Adrenal gland (tissue), 9 donors: ENCODE measurements at regions not wholly inside any gene's neighbourhood (a gene's known extent, or its start where the extent isn't known, plus 50 kb on each side); places are given as distances from the start of the nearest gene placed in this dataset.

Source experiments
- DNase-seq, 7 donors: peaks; one replicate each; pipeline ENCODE4 v3.0.0-alpha.2; 2019 to 2020
- H3K27ac ChIP-seq, 5 donors: fragments of 200-600 bp; sonication (generic) in 4 of 5; 1 replicate in 3 of 5; 2 replicates in 2 of 5; pipeline versions ENCODE4 v1.5.1 to v1.8.0; 2016 to 2020; ENCODE audit warnings: mild to moderate bottlenecking in 1 of 5
- H3K27me3 ChIP-seq: fragments of 200-600 bp; 2 replicates; pipeline ENCODE4 v1.8.0; 2021
- H3K36me3 ChIP-seq, 2 donors: fragments of 200-600 bp; replicated peaks in 1 of 2; 1 replicate in 1 of 2; 2 replicates in 1 of 2; pipeline versions ENCODE4 v1.5.1 to v1.8.0; 2018 to 2022
- H3K4me1 ChIP-seq, 2 donors: fragments of 200-600 bp; replicated peaks in 1 of 2; 1 replicate in 1 of 2; 2 replicates in 1 of 2; pipeline versions ENCODE4 v1.5.1 to v1.8.0; 2018 to 2021
- H3K4me3 ChIP-seq, 4 donors: fragments of 200-600 bp; sonication (generic) in 3 of 4; one replicate each; pipeline ENCODE4 v1.5.1; 2016 to 2018
- H3K9me3 ChIP-seq, 3 donors: fragments of 200-600 bp; sonication (generic) in 1 of 3; replicated peaks in 1 of 3; 1 replicate in 2 of 3; 2 replicates in 1 of 3; pipeline versions ENCODE4 v1.5.1 to v1.8.0; 2016 to 2021
- POLR2A ChIP-seq, 2 donors: fragments of 450-650 bp; IDR thresholded peaks; one replicate each; pipeline ENCODE4 v1.6.1; 2017; ENCODE audit warnings: antibody characterized with exemption in 2 of 2, mild to moderate bottlenecking in 2 of 2, moderate library complexity in 1 of 2
- WGBS, 4 donors: extraction: QIAGEN DNeasy Blood & Tissue Kit in 2 of 4; methylation state at CpG; one replicate each; pipeline versions ENCODE4 v1.1.5 to v1.1.7; 2013 to 2017; 5-methylcytosine and 5-hydroxymethylcytosine counted together
- intact Hi-C, 2 donors: fragments of 100-400 bp; cut with DNase I; formaldehyde crosslinking; loops; one replicate each; pipeline versions ENCODE4 v1.14.1 to v1.15.0; 2022 to 2023
- TF ChIP-seq, protein P1 (sequence below), 6 experiments: fragments of 450-650 bp in 4 of 6; fragments of 200-600 bp in 2 of 6; sonication (generic) in 1 of 6; IDR thresholded peaks; 1 replicate in 5 of 6; 2 replicates in 1 of 6; pipeline versions ENCODE4 v1.5.1 to v1.8.0; 2016 to 2021; ENCODE audit warnings: antibody characterized with exemption in 6 of 6, mild to moderate bottlenecking in 2 of 6, moderate library complexity in 1 of 6
- donor health status: healthy with polysubstance abuse.
- donor health status: Bipolar disorder and iron deficiency.
- donor health status: DM: yes; HTN: yes; CAD: no.
- donor health status: DM: no; HTN: no; CAD: no.
- donor health status: DM: no; HTN: no; CAD: no.

DNA sequence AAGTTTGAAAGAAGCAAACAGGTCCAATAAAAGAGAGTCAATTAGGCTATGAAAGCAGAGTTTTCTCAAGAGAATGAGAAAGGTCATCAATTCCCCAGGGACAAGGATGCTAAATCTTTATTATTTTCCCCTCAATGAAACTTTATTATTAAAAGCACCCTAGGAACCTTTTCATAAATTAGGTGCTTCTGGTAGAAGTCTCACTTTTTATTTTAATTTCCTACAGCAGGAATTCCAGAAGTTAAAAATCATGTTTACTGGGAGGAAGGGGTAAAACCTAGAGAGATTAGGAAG is 223.2 kb upstream of the SOX5 start:
- no peak for DNase-seq
- Histone ChIP-seq H3K4me1 (no peaks in the 10 kb centered on the region), H3K4me3 (no peak overlapping the region), H3K9me3 (no peaks in the 10 kb centered on the region), H3K27me3 (no peaks in the 10 kb centered on the region), H3K27ac (no peak overlapping the region), H3K36me3 (no peaks in the 10 kb centered on the region)
- intact Hi-C loops: no loop called here
- TF ChIP-seq POLR2A (IDR thresholded peaks at IDR 0.05): no peak
- TF ChIP-seq, protein P1, sequence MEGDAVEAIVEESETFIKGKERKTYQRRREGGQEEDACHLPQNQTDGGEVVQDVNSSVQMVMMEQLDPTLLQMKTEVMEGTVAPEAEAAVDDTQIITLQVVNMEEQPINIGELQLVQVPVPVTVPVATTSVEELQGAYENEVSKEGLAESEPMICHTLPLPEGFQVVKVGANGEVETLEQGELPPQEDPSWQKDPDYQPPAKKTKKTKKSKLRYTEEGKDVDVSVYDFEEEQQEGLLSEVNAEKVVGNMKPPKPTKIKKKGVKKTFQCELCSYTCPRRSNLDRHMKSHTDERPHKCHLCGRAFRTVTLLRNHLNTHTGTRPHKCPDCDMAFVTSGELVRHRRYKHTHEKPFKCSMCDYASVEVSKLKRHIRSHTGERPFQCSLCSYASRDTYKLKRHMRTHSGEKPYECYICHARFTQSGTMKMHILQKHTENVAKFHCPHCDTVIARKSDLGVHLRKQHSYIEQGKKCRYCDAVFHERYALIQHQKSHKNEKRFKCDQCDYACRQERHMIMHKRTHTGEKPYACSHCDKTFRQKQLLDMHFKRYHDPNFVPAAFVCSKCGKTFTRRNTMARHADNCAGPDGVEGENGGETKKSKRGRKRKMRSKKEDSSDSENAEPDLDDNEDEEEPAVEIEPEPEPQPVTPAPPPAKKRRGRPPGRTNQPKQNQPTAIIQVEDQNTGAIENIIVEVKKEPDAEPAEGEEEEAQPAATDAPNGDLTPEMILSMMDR (IDR thresholded peaks at IDR 0.05): no peak

DNA sequence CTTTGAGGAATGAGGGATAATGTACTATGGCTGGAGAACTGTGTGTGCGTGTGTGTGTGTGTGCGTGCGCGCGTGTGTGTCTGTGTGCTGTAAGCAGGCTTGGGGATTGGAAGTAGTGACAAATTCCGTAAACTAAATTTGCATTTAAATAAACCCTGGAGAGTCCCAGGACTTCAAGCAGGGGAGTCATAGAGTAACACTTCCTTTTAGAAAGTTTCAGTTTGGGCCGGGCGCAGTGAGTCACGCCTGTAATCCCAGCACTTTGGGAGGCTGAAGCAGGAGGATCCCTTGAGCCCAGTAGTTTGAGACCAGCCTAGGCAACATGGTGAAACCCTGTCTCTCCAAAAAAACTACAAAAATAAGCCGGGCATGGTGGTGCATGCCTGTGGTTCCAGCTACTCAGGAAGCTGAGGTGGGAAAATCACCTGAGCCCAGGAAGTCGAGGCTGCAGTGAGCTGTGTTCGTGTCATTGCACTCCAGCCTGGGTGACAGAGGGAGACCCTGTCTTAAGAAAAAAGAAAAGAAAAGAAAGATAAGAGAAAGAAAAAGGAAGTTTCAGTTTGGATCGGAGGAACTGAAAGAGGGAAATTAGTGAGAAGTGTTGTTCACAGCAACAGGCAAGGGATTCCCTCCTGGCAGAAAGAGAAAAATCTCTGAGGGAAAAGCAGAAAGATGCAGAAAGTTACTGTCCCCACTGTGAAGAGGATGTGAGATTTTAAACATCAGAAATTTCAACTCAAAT is 222.7 kb upstream of the SOX5 start:
- DNase-seq: no peak
- H3K4me3 ChIP-seq: no peak overlapping the region
- 68 to 79% (median 75%) methylated on average over 13 of the region's 13 CpGs for WGBS, 4 donors
- no peaks in the 10 kb centered on the region for H3K9me3 ChIP-seq
- intact Hi-C loops: no loop called here
- H3K27me3 ChIP-seq: no peaks in the 10 kb centered on the region
- H3K36me3 ChIP-seq: no peaks in the 10 kb centered on the region
- no peak overlapping the region for H3K27ac ChIP-seq
- TF ChIP-seq, protein P1 (IDR thresholded peaks at IDR 0.05): no peak
- no peak for TF ChIP-seq POLR2A (IDR thresholded peaks at IDR 0.05)
- H3K4me1 ChIP-seq: no peaks in the 10 kb centered on the region

DNA sequence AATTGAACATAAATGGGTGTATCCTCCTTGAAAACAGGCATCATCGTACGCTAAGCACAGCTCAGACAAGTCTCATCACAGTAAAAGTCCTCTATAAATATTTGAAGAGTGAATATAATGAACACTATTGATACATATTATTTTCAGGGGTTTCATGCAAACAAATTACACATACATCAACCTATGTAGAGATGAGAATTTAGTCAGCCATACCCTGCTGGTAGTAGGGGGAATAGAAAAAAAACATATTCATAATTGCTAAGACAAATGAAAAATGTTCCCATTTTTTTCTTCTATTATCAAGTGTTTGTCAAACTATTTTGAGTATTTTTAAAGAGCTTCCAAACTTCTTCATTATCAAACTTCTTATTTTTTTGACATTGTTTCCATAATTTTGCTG is 205.6 kb upstream of the SOX5 start:
- Histone ChIP-seq H3K4me3 (no peak overlapping the region), H3K36me3 (no peaks in the 10 kb centered on the region), H3K9me3 (no peaks in the 10 kb centered on the region), H3K27ac (no peak overlapping the region), H3K4me1 (no peaks in the 10 kb centered on the region), H3K27me3 (no peaks in the 10 kb centered on the region)
- no peak for DNase-seq
- TF ChIP-seq, protein P1 (IDR thresholded peaks at IDR 0.05): no peak
- no peak for TF ChIP-seq POLR2A (IDR thresholded peaks at IDR 0.05)
- 89 to 98% (median 94%) methylated on average over 2 of the region's 2 CpGs for WGBS, 4 donors
- intact Hi-C loops: no loop called here

DNA sequence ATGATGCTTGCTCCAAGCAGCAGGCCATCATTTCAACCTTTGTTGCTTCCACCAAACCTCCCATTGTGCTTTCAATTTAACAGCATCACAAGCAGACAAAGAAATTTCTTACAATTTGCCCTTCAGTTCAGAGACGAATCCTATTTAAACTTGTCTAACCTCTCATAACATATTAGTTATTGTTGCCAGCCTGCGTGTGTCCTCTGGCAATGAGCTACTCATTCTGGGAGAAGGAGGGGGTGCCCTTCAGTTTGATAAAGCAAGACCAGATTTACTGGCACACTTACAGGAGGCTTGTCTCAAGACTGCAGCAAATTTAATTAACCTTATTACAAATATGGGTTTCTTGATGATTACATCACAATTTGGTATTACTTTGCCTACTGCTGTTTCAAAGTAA is 203.6 kb upstream of the SOX5 start:
- H3K4me1 ChIP-seq: no peaks in the 10 kb centered on the region
- no peak for DNase-seq
- H3K27ac ChIP-seq: no peak overlapping the region
- no peaks in the 10 kb centered on the region for H3K9me3 ChIP-seq
- TF ChIP-seq, protein P1 (IDR thresholded peaks at IDR 0.05): no peak
- no peak for TF ChIP-seq POLR2A (IDR thresholded peaks at IDR 0.05)
- no peaks in the 10 kb centered on the region for H3K36me3 ChIP-seq
- no peak overlapping the region for H3K4me3 ChIP-seq
- intact Hi-C loops: no loop called here
- WGBS, 4 donors: 24 to 41% (median 33%) methylated on average over 2 of the region's 2 CpGs
- H3K27me3 ChIP-seq: no peaks in the 10 kb centered on the region
